ENCODE measurements at regions not wholly inside any gene's neighbourhood (a gene's known extent, or its start where the extent isn't known, plus 50 kb on each side); places are given as distances from the start of the nearest gene placed in this dataset.

GRCh38 chr2:221111739-221112138, 460.4 kb downstream of the EPHA4 start:
- Histone ChIP-seq H3K27ac (ENCODE audit: low read depth, low read length, severe bottlenecking) (no peak overlapping the region), H3K9me3 (ENCODE audit: control insufficient read depth, low read length) (no peaks in the 10 kb centered on the region), H3K4me3 (ENCODE audit: extremely low read depth, insufficient read depth, low read length, poor library complexity, severe bottlenecking) (no peak overlapping the region), H3K4me1 (ENCODE audit: control insufficient read depth, insufficient read depth, low read length, poor library complexity, severe bottlenecking) (no peaks in the 10 kb centered on the region), H3K36me3 (ENCODE audit: control insufficient read depth, insufficient read depth, low read length) (no peaks in the 10 kb centered on the region)
- WGBS, 2 experiments (ENCODE audit: insufficient coverage in 2 of 2), result 87 to 88% methylated on average over 3 of the region's 4 CpGs

GRCh38 chr2:221112744-221113143, 459.4 kb downstream of the EPHA4 start:
- Histone ChIP-seq H3K4me3 (ENCODE audit: extremely low read depth, insufficient read depth, low read length, poor library complexity, severe bottlenecking) (no peak overlapping the region), H3K36me3 (ENCODE audit: control insufficient read depth, insufficient read depth, low read length) (no peaks in the 10 kb centered on the region), H3K9me3 (ENCODE audit: control insufficient read depth, low read length) (no peaks in the 10 kb centered on the region), H3K27ac (ENCODE audit: low read depth, low read length, severe bottlenecking) (no peak overlapping the region), H3K4me1 (ENCODE audit: control insufficient read depth, insufficient read depth, low read length, poor library complexity, severe bottlenecking) (no peaks in the 10 kb centered on the region)
- no CpG with 5 or more reads among the region's 3 CpGs for WGBS, 2 experiments (ENCODE audit: insufficient coverage in 2 of 2)

- no peak overlapping the region for H3K4me3 ChIP-seq (ENCODE audit: extremely low read depth, insufficient read depth, low read length, poor library complexity, severe bottlenecking)
- H3K9me3 ChIP-seq (ENCODE audit: control insufficient read depth, low read length), result no peaks in the 10 kb centered on the region
- no peaks in the 10 kb centered on the region for H3K36me3 ChIP-seq (ENCODE audit: control insufficient read depth, insufficient read depth, low read length)
- no peak overlapping the region for H3K27ac ChIP-seq (ENCODE audit: low read depth, low read length, severe bottlenecking)
- H3K4me1 ChIP-seq (ENCODE audit: control insufficient read depth, insufficient read depth, low read length, poor library complexity, severe bottlenecking), result no peaks in the 10 kb centered on the region
- 95% methylated on average over 3 of the region's 3 CpGs; no CpG with 5 or more reads in 1 of the 2 experiments for WGBS, 2 experiments (ENCODE audit: insufficient coverage in 2 of 2)
Observed at GRCh38 chr2:221115944-221116343, 456.2 kb downstream of the EPHA4 start.

GRCh38 chr2:221120643-221121042, 451.5 kb downstream of the EPHA4 start:
- no peaks in the 10 kb centered on the region for H3K9me3 ChIP-seq (ENCODE audit: control insufficient read depth, low read length)
- H3K27ac ChIP-seq (ENCODE audit: low read depth, low read length, severe bottlenecking), result no peak overlapping the region
- no peak overlapping the region for H3K4me3 ChIP-seq (ENCODE audit: extremely low read depth, insufficient read depth, low read length, poor library complexity, severe bottlenecking)
- WGBS, 2 experiments (ENCODE audit: insufficient coverage in 2 of 2), result no CpG with 5 or more reads among the region's 2 CpGs
- H3K4me1 ChIP-seq (ENCODE audit: control insufficient read depth, insufficient read depth, low read length, poor library complexity, severe bottlenecking), result no peaks in the 10 kb centered on the region
- no peaks in the 10 kb centered on the region for H3K36me3 ChIP-seq (ENCODE audit: control insufficient read depth, insufficient read depth, low read length)

DNA sequence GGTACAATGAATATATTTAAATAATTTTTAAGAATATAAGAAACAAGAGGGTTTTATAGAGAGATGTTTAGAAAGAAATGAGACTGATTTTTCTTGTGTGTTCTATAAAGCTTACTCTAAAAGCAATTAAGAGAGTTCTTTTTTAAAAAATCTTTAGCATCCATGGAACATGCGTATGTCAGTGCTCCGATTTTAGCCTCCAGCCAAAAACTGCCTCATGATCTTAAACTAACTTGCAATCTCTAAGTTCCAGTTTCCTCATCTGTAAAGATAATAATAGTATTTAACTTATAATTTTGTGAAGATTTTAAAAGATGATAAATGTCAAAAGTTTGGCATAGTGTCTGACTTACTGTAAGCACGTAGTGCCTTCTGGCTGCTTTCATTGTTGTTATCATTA, 448.7 kb downstream of the EPHA4 start:
- Histone ChIP-seq H3K4me3 (ENCODE audit: extremely low read depth, insufficient read depth, low read length, poor library complexity, severe bottlenecking) (no peak overlapping the region), H3K27ac (ENCODE audit: low read depth, low read length, severe bottlenecking) (no peak overlapping the region), H3K36me3 (ENCODE audit: control insufficient read depth, insufficient read depth, low read length) (no peaks in the 10 kb centered on the region), H3K4me1 (ENCODE audit: control insufficient read depth, insufficient read depth, low read length, poor library complexity, severe bottlenecking) (no peaks in the 10 kb centered on the region), H3K9me3 (ENCODE audit: control insufficient read depth, low read length) (peaks cover 11% of the 10 kb centered on the region)
- WGBS, 2 experiments (ENCODE audit: insufficient coverage in 2 of 2), result no CpG with 5 or more reads among the region's 3 CpGs

GRCh38 chr2:221124532-221125240, 447.4 kb downstream of the EPHA4 start:
- 78 to 79% methylated on average over 6 to 7 of the region's 9 CpGs for WGBS, 2 experiments (ENCODE audit: insufficient coverage in 2 of 2)
- H3K4me3 ChIP-seq (ENCODE audit: extremely low read depth, insufficient read depth, low read length, poor library complexity, severe bottlenecking), result no peak overlapping the region
- H3K27ac ChIP-seq (ENCODE audit: low read depth, low read length, severe bottlenecking), result no peak overlapping the region
- H3K9me3 ChIP-seq (ENCODE audit: control insufficient read depth, low read length), result peaks cover 11% of the 10 kb centered on the region
- no peaks in the 10 kb centered on the region for H3K4me1 ChIP-seq (ENCODE audit: control insufficient read depth, insufficient read depth, low read length, poor library complexity, severe bottlenecking)
- H3K36me3 ChIP-seq (ENCODE audit: control insufficient read depth, insufficient read depth, low read length), result no peaks in the 10 kb centered on the region

DNA sequence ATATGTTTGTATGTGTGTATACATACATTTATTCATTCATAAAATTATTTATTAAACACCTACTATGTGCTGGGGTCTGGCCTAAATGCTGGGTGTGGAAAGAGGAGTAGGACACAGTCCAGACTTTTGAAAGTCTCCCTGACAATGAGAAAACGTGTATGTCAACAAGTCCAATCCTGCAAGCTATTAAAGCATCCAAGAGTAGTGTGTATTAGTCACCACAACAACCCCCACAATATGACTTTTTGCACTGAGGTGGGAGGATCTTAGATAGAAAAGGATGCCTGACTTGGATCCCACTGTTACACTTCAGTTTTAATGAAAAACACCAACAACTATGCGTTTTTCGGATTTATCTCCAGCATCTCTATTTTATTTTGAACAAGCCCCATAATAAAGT, 446.4 kb downstream of the EPHA4 start:
- H3K9me3 ChIP-seq (ENCODE audit: control insufficient read depth, low read length), result peaks cover 11% of the 10 kb centered on the region

DNA sequence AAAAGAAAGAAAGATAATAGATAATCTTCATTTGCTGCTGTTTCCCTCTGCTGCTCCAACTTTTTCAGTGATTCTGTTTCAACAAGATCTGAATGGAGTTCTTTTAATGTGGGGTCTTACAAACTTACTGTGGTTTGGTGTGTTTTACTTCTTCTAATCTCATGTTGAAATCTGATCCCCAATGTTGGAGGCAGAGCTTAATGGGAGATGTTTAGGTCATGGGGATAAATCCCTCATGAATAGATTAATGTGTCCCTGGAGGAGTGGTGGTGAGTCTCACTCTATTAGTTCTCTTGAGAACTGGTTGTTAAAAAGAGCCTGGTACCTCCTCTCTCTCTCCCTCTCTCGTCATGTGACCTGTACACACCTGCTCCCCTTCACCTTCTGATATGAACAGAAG, 442.4 kb downstream of the EPHA4 start:
- H3K4me1 ChIP-seq (ENCODE audit: control insufficient read depth, insufficient read depth, low read length, poor library complexity, severe bottlenecking), result no peaks in the 10 kb centered on the region
- H3K9me3 ChIP-seq (ENCODE audit: control insufficient read depth, low read length), result peaks cover 11% of the 10 kb centered on the region
- H3K27ac ChIP-seq (ENCODE audit: low read depth, low read length, severe bottlenecking), result no peak overlapping the region
- H3K36me3 ChIP-seq (ENCODE audit: control insufficient read depth, insufficient read depth, low read length), result no peaks in the 10 kb centered on the region
- WGBS, 2 experiments (ENCODE audit: insufficient coverage in 2 of 2), result 78 to 80% methylated on average over 1 of the region's 1 CpG
- H3K4me3 ChIP-seq (ENCODE audit: extremely low read depth, insufficient read depth, low read length, poor library complexity, severe bottlenecking), result no peak overlapping the region

More for the DNA sequence above, 446.4 kb downstream of the EPHA4 start:
- no peak overlapping the region for H3K4me3 ChIP-seq (ENCODE audit: extremely low read depth, insufficient read depth, low read length, poor library complexity, severe bottlenecking)
- H3K36me3 ChIP-seq (ENCODE audit: control insufficient read depth, insufficient read depth, low read length), result no peaks in the 10 kb centered on the region
- no peak overlapping the region for H3K27ac ChIP-seq (ENCODE audit: low read depth, low read length, severe bottlenecking)
- no peaks in the 10 kb centered on the region for H3K4me1 ChIP-seq (ENCODE audit: control insufficient read depth, insufficient read depth, low read length, poor library complexity, severe bottlenecking)
- no CpG with 5 or more reads among the region's 3 CpGs for WGBS, 2 experiments (ENCODE audit: insufficient coverage in 2 of 2)

DNA sequence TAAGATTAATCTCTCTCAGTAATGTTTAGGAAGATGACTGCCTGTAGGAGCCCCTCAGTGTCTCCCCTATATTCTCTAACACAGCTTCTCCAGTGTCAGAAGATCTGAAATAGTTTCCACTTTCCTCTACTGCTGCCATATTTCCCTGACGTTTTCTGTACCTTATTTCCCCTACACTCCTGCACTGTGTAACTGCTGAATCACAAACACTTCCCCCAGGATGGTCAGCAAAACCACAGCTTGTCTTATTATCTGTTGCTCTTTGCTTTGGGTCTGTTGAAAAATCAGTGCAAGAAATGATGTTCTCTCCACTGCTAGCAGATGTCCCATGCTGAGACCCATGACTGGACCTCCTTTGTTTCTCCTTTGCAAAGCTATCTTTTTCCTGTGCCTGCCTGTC, 441.7 kb downstream of the EPHA4 start:
- H3K4me3 ChIP-seq (ENCODE audit: extremely low read depth, insufficient read depth, low read length, poor library complexity, severe bottlenecking), result no peak overlapping the region
- H3K9me3 ChIP-seq (ENCODE audit: control insufficient read depth, low read length), result peaks cover 11% of the 10 kb centered on the region
- WGBS, 2 experiments (ENCODE audit: insufficient coverage in 2 of 2), result 67 to 80% methylated on average over 1 of the region's 1 CpG

DNA sequence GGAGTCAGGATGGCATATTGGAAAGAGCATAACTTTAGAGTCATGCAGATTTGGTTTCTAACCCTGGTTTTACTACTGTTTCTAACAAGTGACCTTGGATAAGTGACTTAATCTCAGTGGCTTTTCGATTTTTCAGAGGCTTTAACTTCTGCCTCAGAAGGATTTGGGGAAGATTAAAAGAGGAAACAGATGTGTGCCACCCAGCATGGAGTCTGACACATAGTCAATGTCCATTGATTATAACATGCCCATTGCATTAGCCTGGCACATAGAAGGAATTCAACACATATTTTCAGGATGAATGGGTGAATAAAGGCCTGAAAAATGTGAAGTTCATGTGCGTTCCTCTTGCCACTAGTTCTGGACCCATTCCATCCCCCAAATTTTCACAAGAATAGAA, 438.2 kb downstream of the EPHA4 start:
- 40 to 100% methylated on average over 1 of the region's 2 CpGs for WGBS, 2 experiments (ENCODE audit: insufficient coverage in 2 of 2)
- Histone ChIP-seq H3K36me3 (ENCODE audit: control insufficient read depth, insufficient read depth, low read length) (no peaks in the 10 kb centered on the region), H3K27ac (ENCODE audit: low read depth, low read length, severe bottlenecking) (no peak overlapping the region), H3K9me3 (ENCODE audit: control insufficient read depth, low read length) (no peaks in the 10 kb centered on the region), H3K4me1 (ENCODE audit: control insufficient read depth, insufficient read depth, low read length, poor library complexity, severe bottlenecking) (no peaks in the 10 kb centered on the region), H3K4me3 (ENCODE audit: extremely low read depth, insufficient read depth, low read length, poor library complexity, severe bottlenecking) (no peak overlapping the region)

More for the DNA sequence above, 441.7 kb downstream of the EPHA4 start:
- no peaks in the 10 kb centered on the region for H3K36me3 ChIP-seq (ENCODE audit: control insufficient read depth, insufficient read depth, low read length)
- H3K4me1 ChIP-seq (ENCODE audit: control insufficient read depth, insufficient read depth, low read length, poor library complexity, severe bottlenecking), result no peaks in the 10 kb centered on the region
- H3K27ac ChIP-seq (ENCODE audit: low read depth, low read length, severe bottlenecking), result no peak overlapping the region

DNA sequence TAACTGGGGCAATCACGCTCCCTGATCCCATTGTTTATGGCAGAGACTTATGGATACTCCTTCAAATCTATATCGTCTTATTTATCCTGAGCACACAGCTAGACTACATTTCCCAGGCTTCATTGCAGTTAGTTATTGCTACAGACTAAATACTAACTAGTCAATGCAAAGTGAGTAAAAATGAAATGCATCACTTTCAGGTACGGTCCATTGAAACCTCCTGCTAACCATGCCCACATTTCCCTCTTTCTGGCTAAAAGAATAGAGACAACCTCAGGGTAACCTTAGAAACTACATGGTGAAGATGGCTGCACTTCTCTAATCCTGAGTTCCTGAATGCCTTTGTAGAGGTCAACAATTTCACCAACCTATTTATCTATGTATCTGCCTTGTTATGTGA, 437.4 kb downstream of the EPHA4 start:
- H3K9me3 ChIP-seq (ENCODE audit: control insufficient read depth, low read length), result no peaks in the 10 kb centered on the region
- H3K36me3 ChIP-seq (ENCODE audit: control insufficient read depth, insufficient read depth, low read length), result no peaks in the 10 kb centered on the region
- WGBS, 2 experiments (ENCODE audit: insufficient coverage in 2 of 2), result 88 to 100% methylated on average over 2 to 3 of the region's 3 CpGs
- H3K4me1 ChIP-seq (ENCODE audit: control insufficient read depth, insufficient read depth, low read length, poor library complexity, severe bottlenecking), result no peaks in the 10 kb centered on the region
- no peak overlapping the region for H3K4me3 ChIP-seq (ENCODE audit: extremely low read depth, insufficient read depth, low read length, poor library complexity, severe bottlenecking)
- H3K27ac ChIP-seq (ENCODE audit: low read depth, low read length, severe bottlenecking), result no peak overlapping the region

All from mesodermal cell (in vitro differentiated cells).